ENCODE measurements at regions not wholly inside any gene's neighbourhood (a gene's known extent, or its start where the extent isn't known, plus 50 kb on each side); places are given as distances from the start of the nearest gene placed in this dataset.

DNA sequence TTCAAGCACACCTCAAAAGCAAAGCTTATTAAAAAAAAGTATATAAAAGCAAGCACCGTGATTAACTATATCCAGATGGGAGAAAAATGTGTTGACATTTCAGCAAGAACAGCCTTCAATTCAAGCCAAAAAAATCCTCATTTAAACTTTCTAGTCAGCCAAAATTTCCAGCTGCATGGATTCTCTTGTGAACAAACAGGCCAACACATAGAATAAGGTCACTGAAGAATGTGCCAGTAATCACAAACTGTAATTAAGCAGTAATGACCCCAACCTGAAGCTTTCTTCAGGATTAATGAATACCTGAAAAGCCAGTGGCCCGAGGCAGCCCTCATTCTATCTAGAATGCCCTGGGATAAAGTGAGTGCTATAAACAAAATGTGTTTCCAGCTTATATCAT, 130.7 kb upstream of the KCNMB2 start:
- TF ChIP-seq, protein P1, sequence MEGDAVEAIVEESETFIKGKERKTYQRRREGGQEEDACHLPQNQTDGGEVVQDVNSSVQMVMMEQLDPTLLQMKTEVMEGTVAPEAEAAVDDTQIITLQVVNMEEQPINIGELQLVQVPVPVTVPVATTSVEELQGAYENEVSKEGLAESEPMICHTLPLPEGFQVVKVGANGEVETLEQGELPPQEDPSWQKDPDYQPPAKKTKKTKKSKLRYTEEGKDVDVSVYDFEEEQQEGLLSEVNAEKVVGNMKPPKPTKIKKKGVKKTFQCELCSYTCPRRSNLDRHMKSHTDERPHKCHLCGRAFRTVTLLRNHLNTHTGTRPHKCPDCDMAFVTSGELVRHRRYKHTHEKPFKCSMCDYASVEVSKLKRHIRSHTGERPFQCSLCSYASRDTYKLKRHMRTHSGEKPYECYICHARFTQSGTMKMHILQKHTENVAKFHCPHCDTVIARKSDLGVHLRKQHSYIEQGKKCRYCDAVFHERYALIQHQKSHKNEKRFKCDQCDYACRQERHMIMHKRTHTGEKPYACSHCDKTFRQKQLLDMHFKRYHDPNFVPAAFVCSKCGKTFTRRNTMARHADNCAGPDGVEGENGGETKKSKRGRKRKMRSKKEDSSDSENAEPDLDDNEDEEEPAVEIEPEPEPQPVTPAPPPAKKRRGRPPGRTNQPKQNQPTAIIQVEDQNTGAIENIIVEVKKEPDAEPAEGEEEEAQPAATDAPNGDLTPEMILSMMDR (IDR thresholded peaks at IDR 0.05; ENCODE audit: low read length) = no peak
- TF ChIP-seq EZH2 (optimal IDR thresholded peaks at IDR 0.05; ENCODE audit: low read depth, low read length) (no peak), EZH2phosphoT487 (IDR thresholded peaks at IDR 0.05; ENCODE audit: low read length) (no peak)

Data from MM.1S (cell line).